8988T (cell line): ENCODE measurements at regions not wholly inside any gene's neighbourhood (a gene's known extent, or its start where the extent isn't known, plus 50 kb on each side); places are given as distances from the start of the nearest gene placed in this dataset.
"Not testable (repeated sequence)": the region's sequence is repeated elsewhere in the genome, so short reads cannot be mapped to it uniquely, and the experiment has no call there.

Source experiments
- DNase-seq: peaks from one replicate; pipeline ENCODE4 v3.0.0; 2011

DNA sequence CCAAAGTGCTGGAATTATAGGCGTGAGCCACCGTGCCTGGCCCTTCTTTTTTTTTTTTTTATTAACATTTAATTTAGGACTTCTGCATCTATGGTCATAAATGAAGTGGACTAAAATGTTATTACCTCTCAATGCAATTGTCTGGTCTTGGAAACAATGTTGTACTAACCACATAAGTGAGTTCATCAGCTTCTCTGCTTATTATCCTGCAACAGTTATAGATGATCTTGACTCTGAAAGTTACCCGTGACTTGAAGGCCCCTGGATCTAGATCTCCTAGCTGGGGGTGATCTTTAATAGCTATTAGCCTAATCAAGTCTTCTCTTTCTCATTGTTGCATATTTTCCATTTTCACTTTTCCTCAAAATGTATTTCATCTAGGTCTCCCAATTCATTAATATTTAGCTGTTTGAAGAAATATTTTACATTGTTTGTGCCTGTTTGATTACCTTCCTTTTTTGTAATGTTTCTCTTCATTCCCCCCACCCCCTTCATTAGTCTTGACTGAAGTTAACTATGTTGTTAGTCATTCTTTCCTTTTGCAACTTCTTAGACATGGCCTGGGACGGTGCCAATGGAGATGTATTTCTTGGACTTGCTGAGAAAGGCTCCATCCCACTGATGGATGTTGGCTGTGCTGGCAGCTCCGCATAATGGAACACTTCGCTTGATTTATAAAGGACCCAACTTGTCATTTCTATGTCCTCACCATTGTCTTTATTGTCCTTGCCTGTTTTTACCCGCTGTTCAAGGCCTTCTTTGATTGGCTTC, 141.6 kb upstream of the RIOK3 start:
- no peak for DNase-seq

DNA sequence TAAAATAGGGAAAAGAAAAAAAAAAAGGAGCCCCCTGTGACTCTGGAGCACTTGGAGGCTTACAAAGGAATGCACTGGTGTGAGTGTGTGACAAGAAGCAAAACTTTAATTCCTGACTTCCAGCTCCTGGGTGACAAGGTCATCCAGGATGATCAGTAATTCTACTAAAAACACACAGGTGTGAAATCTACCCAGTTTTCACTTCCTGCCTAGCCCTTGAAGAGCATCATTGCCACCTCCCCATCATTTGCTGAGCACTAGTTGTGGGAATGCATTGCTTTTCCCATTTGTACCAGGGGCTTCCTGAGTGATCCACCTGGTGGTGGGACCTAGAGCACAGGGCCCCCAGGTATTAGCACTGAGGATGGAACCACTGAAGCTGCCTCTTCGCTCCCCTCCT, 139.7 kb upstream of the RIOK3 start:
- DNase-seq = no peak

DNA sequence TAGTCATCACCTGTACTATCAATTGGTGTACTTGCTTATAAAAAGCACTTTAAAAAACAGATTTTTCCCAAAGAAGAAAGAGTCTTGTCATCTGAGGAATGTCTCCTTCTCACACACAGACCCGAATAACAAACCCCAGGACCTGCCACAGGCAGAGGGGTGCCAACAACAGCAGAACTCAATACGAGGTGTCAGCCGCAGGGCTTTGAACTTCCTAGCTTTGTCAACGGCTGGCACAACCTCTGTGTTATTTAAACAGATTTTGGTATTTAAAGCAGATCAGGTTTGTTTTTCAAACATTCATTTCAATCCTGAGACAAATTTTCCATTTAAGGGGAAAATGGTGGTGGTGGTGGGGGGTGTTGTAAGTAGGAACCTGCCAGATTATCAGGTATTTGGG, 138.4 kb upstream of the RIOK3 start:
- no peak for DNase-seq

DNA sequence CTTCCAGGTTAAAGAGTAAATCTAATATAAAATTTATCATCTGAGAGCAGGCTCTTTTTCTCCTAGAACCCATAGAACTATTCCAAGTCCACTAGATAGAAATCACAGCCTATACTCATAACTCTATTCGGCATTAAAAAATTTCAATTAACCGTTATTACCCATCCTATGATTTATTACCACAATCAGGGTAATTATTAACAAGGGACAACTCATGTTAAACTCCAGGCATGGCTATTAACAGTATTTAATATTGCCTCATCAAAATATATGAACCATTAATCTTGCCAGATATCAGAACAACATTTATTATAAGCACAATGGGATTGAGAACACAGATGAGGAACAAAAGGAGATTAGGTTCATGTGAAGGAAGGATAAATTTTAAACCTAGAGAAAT, 136.8 kb upstream of the RIOK3 start:
- no peak for DNase-seq

DNA sequence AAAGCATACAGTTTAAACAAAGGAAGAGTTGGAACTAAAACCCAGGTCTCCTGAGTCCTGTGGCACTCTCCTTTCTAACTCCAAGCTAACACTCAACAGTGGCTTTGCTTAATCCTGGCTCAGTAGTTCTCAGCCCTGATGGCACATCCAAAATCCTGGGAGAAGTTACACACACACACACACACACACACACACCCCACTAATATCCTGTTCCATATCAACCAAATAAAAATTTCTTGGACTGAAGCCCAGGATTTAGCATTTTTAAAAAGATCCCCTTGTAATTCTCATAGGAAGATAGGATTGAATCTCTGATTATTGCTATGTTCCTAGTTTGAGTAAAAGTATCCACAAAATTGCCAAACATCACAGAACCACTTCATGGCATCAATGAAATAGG, 136.1 kb upstream of the RIOK3 start:
- no peak for DNase-seq

DNA sequence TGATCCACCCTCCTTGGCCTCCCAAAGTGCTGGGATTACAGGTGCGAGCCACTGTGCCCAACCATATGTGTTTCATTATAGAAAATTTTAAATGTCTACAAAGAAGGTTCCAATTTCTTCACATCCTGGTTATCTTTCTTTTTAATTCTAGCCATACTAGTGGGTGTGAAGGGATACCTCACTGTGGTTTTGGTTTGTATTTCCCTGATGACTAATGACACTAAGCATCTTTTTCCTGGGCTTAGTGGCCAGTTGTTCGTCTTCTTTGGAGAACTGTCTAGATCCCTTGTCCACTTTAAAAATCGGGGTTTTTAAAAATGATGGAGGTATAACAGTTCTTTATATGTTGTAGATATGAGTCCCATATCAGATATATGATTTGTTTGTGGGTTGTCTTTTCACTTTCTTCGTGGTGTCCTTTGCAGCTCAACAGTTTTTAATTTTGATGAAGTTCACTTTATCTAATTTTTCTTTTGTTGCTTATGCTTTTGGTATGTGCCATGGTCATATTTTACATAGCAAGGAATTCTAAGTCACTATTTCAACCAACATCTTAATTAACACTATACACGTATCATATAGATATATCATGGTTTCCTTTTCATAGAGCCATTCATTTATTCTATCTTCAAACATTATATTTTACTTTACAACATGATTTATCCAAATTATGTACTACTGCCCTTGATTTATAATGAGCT, 135.0 kb upstream of the RIOK3 start:
- no peak for DNase-seq

DNA sequence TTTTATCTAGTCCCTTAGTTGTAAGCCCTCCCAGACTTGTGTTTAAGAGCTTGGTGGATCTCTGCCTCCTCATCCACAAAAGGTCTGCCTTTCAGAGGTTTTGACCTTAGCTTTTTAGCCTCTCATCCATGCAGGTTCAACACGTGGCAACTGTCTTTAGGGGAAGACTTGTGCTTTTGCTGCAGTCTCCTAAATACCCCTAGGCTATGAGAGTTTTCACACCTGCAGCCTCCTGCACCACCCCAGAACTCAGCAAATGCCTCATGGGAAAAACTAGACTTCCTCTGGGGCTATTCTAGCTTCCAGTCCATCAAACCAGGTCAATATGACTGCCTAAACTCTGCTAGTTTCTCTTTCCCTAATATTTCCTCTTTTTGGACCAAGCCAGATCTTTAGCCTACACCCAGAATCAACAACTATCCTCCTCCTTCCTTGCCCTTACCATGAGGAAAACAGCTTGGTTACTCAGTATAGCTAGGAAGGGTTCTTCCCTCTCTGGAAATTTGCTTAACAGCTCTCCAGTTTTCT, 132.3 kb upstream of the RIOK3 start:
- no peak for DNase-seq

DNA sequence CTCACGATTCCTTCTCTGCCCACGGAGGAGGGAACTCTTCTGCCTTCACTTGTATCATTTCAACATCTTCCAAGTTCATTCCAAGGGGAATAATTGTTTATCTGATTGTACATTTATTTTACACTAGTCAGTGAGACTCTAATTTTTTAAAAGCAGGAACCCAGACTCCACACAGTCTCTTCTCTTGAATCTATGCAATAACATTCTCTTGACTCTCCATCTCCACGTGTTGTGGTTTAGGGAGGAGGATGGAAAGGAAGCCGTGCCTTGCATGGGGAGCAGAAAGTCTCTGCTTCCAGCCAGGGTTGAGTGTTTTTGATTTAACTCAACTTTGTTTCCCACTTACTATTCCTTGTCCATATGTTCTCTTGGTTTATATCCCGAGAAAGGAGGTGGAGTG, 131.1 kb upstream of the RIOK3 start:
- DNase-seq = no peak

DNA sequence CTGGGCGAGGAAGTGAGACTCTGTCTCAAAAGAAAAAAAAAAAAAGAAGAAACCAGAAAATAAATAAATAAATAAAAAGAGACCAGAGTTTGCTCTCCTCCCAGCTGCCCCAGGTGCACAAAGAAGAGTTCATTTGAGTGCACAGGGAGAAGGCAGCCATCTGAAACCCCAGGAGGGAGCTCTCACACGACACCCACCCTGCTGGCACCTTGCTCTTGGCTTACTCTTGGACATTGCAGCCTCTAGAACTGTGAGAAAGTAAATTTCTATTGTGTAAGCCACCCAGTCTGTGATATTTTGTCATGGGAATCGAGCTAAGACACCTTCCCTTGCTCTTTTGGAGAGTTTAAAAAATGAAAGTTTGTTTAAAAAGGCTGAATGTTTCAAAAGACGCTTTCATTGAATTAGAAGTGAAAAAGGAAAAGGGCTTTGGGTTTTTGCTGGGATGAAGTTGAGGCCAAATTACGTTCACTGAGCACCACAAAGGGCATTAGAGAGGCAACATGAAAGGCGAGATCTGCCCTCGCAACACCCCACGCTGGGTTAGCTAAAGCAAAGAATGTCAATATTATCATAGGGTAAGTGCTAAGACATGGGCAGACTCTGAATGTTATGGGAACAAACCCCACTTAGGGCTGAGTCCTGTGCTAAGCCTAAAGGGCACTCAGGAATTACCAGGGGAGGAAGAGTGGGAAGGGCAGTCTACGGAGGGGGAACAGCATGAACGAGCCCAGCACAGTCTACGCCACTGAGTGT, 128.9 kb upstream of the RIOK3 start:
- DNase-seq = no peak

DNA sequence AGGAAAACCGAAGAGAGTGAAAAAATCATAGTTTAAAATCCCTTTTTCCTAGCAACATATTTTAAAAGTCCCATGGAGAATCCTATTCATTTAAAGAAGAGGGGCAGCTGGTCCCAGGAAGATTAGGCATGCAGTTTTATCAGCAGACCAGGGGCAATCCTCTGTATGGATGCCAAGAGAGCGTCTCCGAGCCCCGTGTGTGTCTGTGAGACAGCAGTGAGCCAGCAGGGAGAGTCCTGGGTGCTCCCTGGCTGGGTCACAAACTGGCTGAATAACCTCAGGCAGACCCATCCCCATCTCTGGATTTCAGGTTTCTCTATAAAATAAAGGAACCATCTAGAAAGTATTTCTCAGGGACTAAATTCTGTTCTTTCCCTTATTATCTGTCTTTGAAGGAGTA, 128.2 kb upstream of the RIOK3 start:
- no peak for DNase-seq

DNA sequence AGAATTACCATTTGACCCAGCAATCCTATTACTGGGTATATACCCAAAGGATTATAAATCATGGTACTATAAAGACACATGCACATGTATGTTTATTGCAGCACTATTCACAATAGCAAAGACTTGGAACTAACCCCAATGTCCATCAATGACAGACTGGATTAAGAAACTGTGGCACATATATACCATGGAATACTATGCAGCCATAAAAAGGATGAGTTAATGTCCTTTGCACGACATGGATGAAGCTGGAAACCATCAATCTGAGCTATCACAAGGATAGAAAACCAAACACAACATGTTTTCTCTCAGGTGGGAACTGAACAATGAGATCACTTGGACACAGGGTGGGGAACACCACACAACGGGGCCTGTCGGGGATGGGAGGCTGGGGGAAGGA, 123.4 kb upstream of the RIOK3 start:
- not testable (repeated sequence) for DNase-seq

DNA sequence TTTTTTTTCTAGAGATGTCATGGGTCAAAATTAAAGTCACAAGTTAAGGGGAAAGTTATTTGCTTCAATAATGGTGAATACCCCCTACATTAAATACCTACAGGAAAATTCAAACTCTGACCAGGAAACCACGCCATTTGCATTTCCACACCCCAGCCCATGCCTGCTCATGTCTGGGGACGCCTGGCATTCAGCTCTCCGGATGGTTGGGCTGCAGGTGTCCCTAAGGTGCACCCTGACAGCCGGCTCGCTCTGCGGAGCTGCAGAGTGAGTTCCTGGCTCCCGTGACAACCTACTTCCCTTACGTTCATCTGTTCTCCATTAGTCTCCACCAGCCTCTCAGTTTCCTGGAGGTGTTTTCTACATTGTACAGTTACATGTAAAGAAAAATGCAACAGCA, 122.7 kb upstream of the RIOK3 start:
- DNase-seq = no peak

DNA sequence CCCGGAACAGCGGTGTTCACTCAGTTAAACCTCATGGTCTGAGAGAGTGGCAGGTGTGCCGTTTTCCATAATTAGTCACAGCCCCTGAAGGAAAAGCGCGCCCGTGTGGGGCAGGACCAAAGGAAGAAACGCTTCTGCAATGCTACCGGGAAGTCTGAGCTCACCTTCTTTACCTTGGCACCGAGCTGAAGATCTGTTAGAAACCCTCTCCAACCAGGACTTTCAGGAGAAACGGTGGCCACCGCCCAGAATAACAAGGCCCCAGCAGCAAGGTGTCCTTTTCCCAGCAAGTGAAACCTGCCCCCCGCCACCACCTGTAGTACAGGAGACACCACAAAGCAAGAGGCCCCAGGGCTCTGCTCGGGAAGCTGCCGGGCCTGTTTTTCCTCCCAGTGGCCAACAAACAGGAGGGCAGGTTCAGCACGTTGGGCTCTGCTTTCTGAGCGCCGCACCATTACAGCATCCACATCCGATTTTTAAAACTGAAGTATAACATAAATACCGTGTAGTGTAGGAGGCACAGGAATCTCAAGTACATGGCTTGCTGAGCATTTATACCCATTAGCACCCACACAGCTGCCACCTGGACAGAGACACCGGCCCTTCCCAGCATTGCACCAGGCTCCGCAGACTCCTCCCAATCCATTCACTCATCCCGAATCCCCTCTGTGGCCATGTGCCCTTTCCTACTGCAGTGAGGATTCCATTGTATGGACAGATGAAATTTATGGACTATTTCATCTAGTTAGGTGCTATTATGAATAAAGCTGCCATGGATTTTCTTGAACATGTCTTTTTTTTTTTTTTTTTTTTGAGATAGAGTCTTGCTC, 121.8 kb upstream of the RIOK3 start:
- no peak for DNase-seq

DNA sequence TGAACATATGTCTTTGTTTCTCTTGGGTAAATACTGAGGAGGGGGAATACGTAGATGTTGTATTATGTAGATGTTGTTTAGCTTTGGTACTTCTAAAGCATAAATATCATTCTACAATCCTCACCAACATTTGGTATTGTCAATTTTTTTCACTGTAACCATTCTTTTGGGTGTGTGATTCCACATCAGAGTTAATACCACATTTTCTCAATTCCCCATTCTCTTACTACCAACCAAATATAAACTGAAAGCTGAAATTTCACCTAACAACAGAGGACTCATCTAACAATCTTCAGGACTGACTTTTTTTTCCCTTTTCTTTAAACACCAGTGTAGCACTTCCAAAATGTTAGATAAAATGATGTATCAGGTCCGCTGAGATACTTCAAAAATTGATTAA, 120.7 kb upstream of the RIOK3 start:
- no peak for DNase-seq

DNA sequence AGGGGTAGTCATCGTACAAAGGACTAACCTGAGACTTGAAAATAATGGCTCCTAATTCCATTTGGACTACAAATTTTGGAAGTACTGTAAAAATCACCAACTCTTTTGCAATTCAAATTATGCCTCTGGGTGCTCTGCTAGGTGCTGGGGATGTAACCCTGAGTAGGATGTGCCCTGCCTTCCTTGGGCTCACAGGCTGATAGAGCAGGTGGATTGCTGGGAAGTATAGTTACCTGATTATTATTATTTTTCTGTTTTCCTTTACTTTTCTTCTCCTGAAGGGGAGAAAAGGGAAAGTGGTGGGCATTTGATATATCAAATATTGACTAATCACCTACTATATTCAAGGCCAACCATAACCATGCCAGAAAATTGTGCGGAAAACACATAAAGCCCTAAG, 119.3 kb upstream of the RIOK3 start:
- no peak for DNase-seq

DNA sequence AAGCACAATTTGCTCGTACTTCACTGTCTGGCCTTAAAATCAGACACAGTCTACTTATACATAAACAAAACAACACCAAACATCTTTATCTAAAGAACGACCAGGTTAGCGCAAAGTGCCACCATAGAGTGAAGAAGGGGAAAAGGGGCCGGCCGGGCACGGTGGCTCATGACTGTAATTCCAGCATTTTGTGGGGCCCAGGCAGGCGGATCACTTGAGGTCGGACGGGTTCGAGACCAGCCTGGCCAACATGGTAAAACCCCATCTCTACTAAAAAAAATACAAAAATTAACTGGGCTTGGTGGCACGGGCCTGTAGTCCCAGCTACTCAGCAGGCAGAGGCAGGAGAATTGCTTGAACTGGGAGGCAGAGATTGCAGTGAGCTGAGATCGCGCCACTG, 118.5 kb upstream of the RIOK3 start:
- no peak for DNase-seq

DNA sequence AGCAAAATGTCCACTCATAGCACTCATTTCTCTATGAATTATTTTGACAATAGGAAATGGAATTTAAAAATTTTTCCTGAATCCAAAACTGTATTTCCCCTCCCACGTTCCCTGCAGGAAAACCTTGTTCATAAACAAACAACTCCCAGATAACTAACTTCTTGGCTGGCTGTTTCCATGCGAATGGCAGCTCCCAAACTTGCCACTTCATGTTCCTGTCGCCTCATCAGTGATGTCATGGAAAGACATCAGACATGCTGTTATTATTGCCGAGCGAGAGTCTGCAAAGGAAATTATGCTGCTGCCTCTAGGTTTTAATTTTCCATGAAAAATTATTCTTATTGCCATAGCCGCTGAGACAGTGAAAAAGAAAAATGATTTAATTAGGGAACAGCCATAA, 117.0 kb upstream of the RIOK3 start:
- no peak for DNase-seq

DNA sequence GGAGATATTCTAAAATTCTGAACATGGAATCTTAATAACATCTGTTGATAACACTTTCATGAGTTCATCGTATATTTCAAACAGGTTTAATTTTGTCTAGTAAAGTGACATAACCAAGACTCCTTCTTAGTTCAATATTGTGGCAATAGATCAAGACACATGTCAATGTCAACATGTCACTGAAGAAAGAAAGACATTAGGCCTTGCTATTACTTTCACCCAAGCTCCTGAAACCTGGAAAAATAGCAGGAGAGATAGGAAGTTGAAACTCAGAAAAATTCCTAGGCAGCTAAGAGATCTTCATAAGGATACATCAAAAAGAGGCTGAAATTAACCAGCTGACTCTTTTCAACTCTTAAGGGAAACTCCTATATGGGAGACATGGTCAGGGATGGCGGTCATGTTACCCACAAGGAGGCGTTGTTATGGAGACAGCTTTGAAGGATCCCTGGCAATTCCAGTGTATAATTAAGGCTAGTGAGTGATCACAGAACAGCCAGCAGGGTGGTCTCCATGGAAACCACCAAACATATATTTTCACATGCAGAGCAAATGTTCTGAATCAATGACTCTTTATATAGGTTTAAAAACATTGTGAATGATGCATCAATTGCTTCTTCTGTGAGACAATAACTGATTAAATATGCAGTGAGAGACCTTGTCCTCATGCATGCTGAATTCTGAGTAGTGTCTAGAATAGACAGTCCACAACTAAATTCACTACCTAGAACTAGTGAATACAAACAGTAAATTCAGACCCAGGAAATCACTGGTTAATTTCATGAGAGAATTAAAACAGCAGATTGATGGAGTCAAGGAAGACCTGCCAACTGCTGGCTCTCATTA, 115.3 kb upstream of the RIOK3 start:
- DNase-seq = no peak

DNA sequence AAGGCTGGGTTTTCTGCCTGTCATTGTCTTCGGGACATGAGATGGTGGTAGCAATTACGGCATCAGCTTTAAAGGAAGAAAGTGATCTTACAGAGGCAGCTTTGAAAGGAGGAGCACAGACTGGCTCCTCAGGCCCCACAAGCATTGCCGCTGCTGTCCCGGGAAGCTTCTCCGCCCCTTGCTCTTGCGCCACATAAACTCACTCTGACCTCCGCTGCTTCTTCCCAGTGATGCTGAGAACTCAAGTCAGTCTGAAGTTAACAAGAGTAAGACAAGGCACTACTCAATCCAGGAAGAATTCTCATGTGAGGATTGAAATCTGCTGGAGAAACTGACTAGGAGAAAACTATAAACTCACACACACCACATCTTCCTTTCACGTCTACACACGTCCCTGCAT, 112.4 kb upstream of the RIOK3 start:
- DNase-seq = no peak

DNA sequence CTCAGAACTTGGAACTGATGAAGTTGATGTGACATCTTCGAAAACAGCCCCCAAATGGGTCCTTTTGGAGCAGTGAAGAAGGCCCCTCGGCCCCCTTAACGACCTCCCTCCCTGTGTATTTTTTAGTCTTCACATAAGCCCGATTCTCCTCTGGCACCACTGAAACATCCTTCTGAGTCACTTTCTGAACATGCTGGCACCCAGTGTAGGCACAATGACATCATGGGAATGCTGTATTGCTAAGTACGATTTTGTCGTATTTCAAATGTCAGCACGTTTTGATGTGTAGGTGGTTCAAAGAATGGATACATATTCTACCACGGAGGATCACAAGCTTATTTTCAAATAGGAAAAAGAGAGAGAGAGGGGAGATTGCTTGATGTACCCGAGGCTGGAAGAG, 111.7 kb upstream of the RIOK3 start:
- no peak for DNase-seq

DNA sequence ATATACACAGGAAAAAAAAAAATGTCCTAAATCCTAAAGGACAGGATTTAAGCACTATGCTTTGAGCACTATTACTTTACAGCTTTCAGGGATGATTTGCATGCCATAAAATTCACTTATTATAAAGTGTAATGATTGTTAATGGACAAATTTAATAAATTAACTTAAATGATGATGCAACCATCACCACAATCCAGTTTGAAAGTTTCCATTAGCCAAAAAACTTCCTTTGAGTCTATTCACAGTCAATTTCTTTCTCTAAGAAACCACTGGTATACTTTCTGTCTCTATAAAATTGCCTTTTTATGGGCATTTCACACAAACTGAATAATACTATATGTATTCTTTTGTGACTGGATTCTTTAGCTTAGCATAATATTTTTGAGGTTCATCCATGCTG, 111.1 kb upstream of the RIOK3 start:
- no peak for DNase-seq

DNA sequence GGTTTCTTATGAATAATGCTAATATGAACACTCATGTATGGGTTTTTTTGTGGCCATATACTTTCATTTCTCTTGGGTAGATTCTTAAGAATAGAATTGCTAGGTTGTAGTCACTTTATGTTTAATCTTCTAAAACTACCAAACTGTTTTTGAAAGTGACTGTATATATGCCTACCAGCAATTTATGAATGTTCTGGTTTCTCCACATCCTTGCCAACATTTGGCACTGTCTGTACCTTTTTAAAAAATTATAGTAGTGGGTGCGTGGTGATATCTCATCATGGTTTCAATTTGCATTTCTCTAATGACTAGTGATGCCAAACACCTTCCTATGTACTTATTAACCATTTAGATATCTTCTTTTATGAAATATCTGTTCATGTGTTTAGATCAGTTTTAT, 110.6 kb upstream of the RIOK3 start:
- DNase-seq = no peak
